SKM-1 (cell line): ENCODE measurements at regions not wholly inside any gene's neighbourhood (a gene's known extent, or its start where the extent isn't known, plus 50 kb on each side); places are given as distances from the start of the nearest gene placed in this dataset.
"Not testable (repeated sequence)": the region's sequence is repeated elsewhere in the genome, so short reads cannot be mapped to it uniquely, and the experiment has no call there.

Experiments used
- DNase-seq: peaks from one replicate; lab custom pipeline; 2025; ENCODE audit not compliant: unreplicated experiment; lab: John Stamatoyannopoulos, UW

DNA sequence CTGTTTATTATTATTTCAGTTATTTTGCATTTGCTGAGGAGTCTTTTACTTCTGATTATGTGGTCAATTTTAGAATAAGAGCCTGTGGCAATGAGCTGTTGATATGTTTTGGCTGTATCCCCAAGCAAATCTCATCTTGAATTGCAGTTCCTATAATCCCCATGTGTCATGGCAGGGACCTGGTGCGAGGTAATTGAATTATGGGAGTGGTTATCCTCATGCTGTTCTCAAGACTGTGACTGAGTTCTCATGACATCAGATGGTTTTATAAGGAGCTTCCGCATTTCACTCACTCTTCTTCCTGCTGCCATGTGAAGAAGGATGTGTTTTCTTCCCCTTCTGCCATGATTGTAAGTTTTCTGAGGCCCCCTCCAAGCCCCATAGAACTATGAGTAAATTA is 114.9 kb upstream of the SLCO6A1 start:
- no peak for DNase-seq

DNA sequence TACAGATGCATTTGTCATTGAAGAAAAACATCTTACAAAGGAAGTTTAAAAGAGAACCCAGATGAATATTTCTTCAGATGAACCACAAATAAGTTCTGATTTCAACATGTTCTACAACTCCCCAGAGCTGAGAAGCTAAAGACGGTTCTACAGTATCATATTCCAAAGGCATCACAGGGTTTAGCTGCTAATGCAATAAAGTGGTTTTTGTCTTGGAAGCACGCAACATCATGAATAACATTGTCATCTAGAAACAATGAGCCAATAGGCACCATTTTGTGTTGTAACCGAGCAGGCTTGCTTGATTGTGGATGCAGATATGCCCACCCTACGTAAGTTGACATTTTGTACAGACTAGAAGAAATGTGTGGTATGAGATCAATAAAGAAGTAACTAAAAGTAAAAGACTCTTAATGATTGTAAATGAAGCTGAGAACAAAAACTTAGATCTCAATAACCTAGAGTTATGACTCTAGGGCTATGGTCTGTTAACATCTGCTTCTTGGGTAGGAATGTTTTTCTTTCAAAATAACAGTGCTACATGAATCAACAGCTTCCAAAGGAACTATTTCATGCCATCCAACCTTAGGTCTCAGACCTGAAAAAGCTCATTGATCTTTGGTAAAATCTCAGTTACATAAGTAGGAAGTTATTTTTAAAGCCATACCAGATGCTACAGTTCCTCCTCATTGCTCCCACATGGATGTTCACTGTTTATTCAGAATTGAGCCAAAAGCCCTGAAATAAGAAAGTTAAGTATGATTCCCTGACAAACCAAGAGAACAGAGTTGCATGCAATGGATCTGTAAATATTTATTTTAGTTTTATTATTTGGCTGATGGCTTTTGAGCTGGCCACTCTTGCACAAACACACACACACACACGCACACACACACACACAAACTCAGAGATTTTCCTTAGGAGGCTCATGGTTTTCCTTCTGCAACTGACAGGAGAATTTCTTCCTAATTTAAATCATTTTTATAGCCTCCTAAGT is 118.7 kb upstream of the SLCO6A1 start:
- DNase-seq, result no peak

DNA sequence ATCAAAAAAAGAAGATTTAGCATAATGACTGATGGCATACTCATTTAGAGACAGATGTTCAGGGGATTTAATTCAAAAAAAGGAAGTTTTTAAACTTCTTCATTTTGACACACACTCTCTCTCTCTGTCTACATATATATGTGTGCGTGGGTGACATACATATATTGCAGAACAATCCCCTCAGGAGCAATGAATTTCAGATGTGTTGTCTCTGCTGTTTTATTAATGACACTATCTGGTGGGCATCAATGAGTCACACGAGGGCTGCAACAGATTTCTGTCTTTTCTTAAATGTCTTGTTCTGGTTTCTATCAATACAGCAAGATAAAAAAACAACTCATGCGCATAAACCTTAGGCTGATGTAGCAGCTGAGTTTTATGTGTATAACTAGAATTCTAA is 123.5 kb upstream of the SLCO6A1 start:
- DNase-seq, result no peak

DNA sequence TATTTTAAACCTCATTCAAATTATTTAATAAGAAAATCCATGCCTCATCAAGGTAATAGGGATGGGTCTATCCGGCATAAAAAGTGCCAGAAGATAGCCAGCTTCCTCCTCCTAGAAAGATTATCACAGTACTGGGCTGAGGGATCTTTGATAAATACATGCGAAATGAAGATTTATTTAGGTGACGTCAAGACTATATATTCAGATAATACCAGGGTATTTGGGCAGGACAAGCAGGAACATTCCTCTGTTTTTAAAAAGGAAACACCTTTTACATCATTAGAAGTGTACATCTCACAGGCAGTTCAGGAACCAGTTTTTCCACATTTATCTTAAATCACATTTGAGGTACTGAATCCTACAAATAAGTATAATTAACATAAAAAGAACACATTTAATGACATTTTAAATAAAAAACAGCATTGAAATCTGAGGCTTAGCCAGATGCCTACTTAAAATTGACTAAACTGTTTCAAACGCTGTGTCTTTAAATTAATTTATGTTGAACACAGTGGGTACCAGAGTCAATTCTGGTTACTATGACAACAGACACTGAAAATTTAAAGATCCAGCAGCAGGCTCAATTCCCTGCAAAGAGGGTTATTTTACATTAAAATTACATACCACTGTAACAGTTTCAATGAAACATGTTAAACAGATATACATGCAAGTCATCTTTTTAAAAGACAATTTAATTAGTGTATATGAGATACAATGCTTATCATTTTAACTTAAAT is 124.7 kb upstream of the SLCO6A1 start:
- no peak for DNase-seq

DNA sequence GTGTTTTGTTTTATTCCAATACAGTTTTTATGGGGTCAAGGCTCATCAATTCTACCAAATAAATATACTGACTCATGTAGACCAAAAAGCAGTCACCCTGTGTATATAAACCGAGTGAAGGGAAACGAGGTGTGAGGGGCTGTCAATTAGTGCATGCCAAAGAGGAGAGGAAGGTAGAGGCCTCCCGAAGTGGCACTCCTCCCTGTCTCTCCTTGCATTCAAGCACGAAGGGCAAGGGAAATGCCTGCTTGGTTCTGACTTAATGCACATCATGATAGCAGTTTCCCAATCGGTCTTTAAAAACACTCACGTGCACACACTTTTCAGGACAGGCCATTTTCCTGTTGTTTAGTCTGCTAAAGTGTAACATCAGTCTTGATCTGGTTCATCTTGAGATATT is 125.6 kb upstream of the SLCO6A1 start:
- DNase-seq, result no peak

DNA sequence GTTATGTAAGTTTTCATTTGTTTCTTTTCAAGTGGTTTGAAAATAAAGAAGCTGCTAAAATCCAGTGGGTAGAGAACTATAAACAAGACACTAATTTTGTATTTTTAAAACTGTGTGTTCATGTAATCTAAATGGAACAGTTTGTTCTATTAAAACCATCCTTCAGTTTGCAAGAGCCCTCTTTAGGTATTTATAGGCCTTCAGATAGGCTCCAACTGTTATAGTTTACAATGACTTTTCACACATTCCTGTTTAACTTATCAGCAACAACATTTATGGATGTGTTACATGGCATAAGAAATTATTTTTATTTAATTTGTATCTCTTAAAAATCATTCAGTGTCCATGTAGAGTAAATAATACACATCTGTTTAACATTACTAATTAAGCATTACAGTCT is 126.7 kb upstream of the SLCO6A1 start:
- DNase-seq, result no peak

DNA sequence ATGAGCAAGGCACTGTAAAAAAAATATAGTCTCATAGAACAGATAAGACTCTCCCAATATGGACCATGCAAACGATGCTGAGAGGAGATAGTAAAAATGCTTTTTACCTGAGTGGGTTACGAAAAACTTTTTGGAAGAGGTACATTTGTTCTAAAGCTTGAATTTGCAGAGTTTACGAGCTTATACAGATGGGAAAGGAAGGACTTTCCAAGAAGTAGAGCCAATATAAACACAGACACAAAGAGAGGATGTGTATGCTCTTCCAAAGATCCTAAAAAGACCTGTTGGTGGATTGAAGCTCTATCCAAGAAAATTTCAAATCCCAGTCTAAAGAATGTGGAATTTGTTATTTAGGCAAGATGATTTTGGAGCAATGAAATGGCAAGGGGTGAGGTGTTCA is 127.1 kb upstream of the SLCO6A1 start:
- no peak for DNase-seq

DNA sequence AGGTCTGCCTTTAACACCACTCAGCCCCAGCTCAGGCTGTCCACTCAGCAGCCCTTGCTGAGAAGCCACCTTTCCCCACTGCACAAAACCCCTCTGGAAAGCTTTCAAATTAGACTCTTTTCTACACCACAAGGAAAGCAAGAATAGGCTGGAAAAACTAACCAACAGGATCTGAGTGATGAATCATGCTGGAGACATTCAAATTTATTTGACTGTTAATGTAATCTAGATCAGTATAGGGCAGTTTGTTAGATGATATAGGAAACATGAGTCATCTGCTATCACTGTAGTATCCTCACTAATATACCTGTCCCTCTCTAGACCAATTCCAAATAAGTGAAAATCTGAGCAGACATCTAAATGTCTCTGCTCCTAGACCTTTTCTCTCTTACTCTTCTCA is 127.8 kb upstream of the PAM start:
- no peak for DNase-seq

DNA sequence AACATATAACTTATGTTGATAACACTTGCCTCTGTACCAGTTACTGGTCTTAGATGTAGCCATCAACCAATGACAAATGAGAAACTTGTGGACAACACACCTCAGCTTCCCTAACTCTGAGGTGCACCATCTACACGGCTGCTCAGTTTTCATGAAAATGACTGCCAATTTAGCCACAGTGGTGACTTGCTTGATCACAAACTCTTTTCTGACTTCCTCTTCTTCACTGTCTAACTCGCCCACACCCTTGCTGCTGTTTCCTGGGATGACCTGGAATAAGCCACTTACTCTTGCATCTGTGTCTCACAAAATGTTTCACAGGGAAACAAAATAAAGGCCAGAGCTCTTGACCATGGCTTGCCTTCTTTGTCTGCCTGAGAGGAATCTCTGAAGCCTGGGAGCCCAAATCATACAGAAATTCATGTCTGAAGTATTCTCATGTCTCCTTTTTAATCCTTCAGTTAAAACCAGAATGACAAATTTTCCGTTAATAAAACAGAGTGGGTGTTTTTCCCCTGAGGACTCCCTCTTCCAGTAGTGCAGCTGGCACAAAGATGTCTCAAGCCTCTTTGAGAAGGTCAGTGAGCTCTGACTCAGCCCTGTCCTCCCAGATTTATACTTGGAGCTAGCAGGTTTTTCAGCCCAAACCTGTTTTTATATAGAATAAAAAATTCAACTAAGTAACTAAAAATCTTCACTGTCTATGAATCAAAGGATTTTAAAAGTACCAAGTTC is 126.5 kb upstream of the PAM start:
- no peak for DNase-seq

DNA sequence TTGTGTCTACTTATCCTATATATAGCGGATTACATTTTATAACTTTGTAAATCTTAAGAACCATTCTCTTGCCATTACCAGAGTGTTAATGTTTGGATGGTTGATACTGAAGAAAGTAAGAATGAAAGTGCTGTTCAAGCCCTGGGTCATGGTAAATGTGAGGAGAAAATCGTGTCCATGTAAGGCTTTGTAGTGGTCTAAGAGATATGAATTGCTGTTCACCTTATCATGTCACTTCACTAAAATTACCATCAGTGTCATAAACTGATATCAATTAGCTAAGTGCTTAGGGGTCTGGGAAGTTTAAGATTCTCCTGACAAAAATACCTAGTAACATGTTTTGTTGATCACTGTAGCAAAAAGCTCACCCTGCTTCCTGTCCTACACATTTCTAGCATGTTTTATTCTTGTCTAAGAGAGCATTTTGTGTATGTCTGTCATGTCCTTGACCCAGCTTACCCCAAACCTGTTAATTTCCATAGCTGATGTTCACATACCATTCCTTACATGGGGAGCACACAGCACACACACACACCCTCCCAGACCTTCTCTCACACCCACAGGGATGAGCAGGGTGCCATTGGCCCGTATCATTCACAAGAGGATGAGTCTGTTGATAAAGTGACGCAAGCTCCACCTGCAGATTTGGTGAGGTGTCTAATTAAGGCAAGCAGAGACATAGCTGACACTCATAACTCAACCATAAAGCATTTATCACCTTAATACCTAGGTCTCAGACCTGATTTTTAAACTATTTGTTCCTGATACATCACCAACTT is 125.1 kb upstream of the PAM start:
- DNase-seq, result no peak

DNA sequence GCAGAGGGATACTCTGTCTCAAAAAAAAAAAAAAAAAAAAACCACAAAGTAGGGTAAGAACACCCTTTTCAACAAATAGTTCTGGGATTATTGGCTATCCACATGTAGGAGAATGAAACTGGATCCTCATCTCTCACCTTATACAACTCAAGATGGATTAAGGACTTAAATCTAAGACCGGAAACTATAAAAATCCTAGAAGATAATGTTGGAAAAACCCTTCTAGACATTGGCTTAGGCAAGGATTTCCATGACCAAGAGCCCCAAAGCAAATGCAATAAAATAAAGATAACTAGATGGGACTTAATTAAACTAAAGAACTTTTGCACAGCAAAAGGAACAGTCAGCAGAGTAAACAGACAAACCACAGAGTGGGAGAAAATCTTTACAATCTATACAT is 119.7 kb upstream of the PAM start:
- DNase-seq, result not testable (repeated sequence)

DNA sequence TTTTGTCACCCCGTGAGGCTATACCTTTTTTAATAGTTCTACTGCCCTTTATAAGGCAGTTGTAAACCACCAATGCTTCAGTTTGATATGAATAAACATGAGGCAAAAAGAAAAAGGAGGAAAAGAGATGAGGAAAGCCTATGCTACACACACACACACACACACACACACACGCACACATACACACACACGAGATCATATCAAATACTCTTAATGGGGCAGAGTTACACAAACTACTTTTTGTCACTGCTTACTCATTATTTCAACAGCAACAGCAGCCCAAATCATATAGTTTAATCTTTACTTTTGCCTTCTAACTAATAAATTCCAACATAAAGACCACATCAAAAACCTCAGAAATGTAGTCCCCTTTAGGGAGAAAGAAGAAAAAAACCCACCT is 116.8 kb upstream of the PAM start:
- DNase-seq, result no peak

DNA sequence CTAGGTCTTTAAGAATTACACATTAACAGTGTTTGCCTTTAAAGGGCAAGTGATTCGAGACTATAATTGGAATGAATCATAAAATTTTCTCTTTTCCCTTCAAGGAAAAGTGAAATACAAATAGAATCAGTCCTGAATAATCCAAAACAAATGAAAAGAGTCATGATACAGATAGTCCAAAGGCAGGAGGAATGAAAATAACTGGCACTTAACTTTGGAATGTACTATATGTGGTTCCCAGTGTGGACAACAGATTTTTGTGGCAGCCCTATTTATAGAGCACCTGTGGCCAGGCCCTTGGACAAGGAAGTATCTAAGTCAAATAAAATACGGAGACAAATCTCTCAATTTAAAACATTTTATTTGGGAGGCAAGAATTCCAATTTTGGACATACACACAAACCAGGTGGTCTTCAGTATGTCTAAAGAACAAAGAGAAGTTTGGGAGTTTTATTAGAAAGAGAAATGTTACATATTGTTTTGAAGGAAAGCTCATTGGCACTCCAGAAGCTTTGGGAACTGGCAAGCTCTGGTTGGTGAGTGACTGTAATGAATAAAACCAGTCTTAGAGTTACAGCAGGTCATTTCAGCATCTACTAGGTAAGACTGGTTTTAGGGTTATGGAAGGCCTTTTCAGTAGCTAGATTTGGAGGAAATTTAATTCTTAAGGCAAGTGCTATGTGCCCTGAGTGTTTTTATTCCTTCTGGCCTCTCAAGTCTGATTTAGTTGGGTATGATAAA is 116.0 kb upstream of the PAM start:
- DNase-seq, result no peak

DNA sequence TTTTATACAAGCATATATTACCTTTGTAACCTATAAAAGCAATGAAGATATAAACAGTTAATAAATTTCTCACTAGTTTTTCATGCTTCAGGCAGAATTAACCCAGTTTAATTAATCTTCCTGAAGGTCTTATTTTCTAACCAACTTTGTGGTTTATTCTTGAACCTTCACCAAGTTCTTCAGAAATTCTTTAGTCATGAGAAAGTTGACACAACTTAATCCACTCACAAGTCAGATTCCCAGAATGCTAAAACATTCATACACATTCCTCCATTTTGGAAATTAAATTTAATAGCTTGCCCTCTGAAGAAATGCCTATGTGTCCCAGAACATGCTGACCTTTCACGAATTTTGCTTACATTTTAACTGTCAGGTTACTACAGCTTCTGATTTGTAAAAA is 105.4 kb upstream of the PAM start:
- DNase-seq, result no peak

DNA sequence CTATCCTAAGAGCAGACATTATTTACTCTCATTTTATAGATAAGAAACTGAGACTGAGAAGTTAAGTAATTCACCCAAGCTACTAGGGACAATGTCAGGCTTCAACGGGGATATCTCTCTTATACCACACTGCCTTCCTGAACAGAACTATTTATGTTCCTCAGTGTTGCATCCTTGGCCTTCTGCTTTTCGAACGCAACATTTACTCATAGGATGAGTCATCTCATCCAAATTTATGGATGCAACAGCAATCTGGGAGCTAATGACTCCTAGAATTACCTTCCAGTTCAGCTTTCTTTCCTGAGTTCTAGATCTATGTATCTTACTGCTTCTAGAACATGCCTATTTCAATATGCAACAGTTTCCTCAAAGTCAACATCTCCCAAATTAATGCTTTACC is 103.6 kb upstream of the PAM start:
- no peak for DNase-seq

DNA sequence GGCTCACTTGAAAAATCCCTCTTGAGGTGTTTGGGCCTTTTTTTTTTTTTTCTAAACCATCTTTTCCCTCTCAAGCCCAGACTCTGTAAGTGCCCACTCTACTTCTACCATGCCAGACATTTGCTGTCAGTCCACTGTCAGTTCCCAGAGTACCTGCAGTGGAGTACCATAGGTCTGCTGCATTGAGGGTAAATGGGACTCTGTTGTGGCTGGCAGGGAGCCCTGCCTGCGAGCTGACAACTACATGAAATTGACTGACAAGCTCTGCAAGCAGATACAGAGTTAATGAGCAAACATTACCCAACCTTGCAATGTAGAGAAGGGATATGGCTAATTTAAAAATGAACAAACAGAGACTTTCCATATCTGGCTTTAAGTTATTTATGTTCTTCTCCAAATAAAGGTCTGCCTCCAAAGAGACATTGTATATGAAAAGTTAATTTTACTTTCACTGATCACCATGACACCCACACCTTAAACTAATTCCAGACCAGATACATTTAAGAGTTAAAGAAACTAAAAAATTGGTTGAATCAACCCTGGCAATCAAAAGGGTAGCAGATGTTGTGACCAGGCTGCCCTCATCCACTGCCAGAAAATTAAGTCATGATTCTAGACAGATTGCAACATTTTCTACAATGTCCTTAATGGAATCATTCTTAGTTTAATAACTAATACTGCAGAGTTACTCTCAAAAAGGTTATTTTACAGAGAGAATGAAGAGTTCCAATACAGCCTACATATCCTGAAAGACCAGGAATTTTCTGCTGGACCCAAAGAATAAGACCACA is 100.4 kb upstream of the PAM start:
- no peak for DNase-seq

DNA sequence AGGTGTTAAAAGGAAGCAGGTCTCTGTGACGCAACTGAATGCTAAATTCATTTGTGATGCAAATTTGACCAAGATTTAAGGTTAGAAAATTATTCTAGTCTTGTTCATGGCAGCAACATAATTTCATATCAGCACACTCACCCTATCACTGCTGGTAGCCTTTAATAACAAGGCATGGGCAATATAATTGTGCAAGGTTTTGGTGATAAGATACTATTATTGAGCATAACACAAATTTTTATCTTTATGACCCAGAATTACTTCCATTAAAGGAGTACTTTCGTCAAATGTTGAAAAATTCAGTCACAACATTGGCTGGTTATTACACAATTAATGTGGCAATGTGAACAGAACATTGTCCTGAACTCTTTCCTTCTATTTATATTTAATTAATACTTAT is 96.0 kb upstream of the PAM start:
- DNase-seq, result no peak

DNA sequence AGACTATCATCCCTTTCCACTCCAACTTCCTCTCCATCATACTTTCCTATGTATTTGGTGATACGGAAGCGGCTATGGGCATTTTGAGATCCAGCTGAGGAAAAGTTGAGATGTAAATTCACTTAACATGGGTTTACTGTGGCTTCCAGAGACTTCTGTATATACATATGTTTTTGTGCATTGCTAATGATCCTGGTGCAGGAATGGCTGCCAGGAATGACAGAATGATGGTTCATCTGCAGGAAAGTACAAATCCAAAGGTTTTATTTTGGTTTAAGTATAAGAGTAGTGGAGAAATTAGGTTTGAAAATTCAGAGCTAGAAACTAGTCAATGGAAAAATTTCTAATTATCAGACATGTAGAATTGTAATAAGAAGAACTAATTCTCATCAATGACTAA is 95.0 kb upstream of the PAM start:
- DNase-seq, result no peak

DNA sequence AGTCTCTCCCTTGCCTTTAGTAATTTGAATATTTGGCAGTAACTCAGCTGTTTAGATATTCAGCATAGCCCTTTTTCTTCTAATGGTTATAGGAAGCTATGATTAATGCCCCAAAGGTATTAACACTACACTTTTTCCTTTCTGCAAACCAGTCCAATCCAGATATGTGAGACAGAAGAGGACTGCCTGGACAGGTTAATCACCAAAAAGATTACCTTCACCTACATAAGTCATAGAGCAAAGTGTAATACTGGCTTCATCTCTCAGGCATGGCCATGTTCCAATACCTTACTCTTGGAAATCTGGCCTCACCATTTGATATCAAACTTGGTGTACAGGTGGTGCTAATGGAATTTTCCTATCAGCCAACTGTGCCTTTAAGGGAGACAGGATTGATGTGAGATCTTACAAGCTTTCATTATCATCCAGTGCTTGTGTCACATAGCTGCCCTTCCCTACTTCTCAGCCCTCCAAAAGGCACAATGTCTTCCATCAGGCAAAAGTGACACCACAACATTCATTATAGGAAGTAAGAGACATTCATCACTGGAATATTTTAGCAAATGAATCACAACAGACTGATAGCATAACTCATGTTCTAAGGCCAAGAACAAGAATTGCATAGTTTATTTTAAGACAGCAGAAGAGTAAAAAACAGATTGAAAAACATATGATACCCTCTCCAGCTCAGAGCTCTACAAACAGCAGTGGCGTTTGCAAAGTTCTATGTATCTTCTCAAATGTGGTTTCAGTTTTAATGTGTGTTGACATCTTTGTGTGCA is 91.2 kb upstream of the PAM start:
- no peak for DNase-seq
